H1 (cell line): ENCODE measurements at regions not wholly inside any gene's neighbourhood (a gene's known extent, or its start where the extent isn't known, plus 50 kb on each side); places are given as distances from the start of the nearest gene placed in this dataset.

Experiments used
- CTCF ChIA-PET: fragments of 300-600 bp; sonication (Branson Sonifier 250); formaldehyde crosslinking; loops from one replicate; lab custom pipeline; 2021; ENCODE audit not compliant: partially characterized antibody; lab: Charles Lee
- POLR2A ChIA-PET: fragments of 300-600 bp; sonication (Branson Sonifier 250); formaldehyde crosslinking; loops from one replicate; lab custom pipeline; 2021; ENCODE audit warnings: inconsistent platforms; ENCODE audit not compliant: partially characterized antibody; lab: Charles Lee
- DNase-seq, 2 experiments: peaks; one replicate each; pipeline versions ENCODE4 v3.0.0 to v3.0.0-alpha.2; 2010 to 2022; ENCODE audit warnings: low spot score in 2 of 2, low read depth in 1 of 2, mixed read lengths in 1 of 2
- FAIRE-seq: peaks from 2 replicates; lab custom pipeline; 2011; peaks lifted over from hg19 to GRCh38; lab: Jason Lieb, UNC
- H2AFZ ChIP-seq: 2 replicates; pipeline ENCODE4 v1.8.1; 2012; ENCODE audit warnings: low read length, inconsistent platforms
- H2AK5ac ChIP-seq: 2 replicates; pipeline ENCODE4 v1.6.1; 2013; ENCODE audit warnings: low read depth, low read length
- H2BK120ac ChIP-seq: replicated peaks from 2 replicates; pipeline ENCODE3; 2013; ENCODE audit warnings: low read depth, low read length, inconsistent platforms
- H2BK12ac ChIP-seq: 2 replicates; pipeline ENCODE4 v1.6.1; 2013; ENCODE audit warnings: low read depth, low read length
- H2BK15ac ChIP-seq: 2 replicates; pipeline ENCODE4 v1.6.1; 2013; ENCODE audit warnings: low read length
- H2BK20ac ChIP-seq: 2 replicates; pipeline ENCODE4 v1.6.1; 2013; ENCODE audit warnings: low read length
- H2BK5ac ChIP-seq: 2 replicates; pipeline ENCODE4 v1.6.1; 2013; ENCODE audit warnings: low read depth, low read length
- H3K14ac ChIP-seq: 2 replicates; pipeline ENCODE4 v1.6.1; 2013; ENCODE audit warnings: inconsistent platforms; ENCODE audit not compliant: insufficient read length
- H3K18ac ChIP-seq: 2 replicates; pipeline ENCODE4 v1.6.1; 2013; ENCODE audit warnings: low read length; ENCODE audit errors: extremely low read depth
- H3K23ac ChIP-seq: 2 replicates; pipeline ENCODE4 v1.6.1; 2013; ENCODE audit warnings: inconsistent platforms; ENCODE audit not compliant: insufficient read length
- H3K23me2 ChIP-seq: 2 replicates; pipeline ENCODE4 v1.6.1; 2013; ENCODE audit warnings: low read depth, low read length
- H3K27ac ChIP-seq: 2 replicates; pipeline ENCODE4 v1.6.1; 2011; ENCODE audit warnings: low read depth, low read length, inconsistent platforms
- H3K27me3 ChIP-seq, 4 experiments: replicated peaks in 1 of 4; 1 replicate in 1 of 4; 2 replicates in 3 of 4; pipeline versions ENCODE4 v1.6.1 to v1.8.1; 2011 to 2013; ENCODE audit warnings: low read length in 3 of 4, mild to moderate bottlenecking in 3 of 4, inconsistent platforms in 2 of 4, mixed read lengths in 2 of 4, moderate library complexity in 1 of 4; ENCODE audit not compliant: control insufficient read depth in 3 of 4, insufficient read depth in 3 of 4; ENCODE audit errors: extremely low read depth in 1 of 4
- H3K36me3 ChIP-seq, 4 experiments: 2 replicates each; pipeline versions ENCODE4 v1.6.1 to v1.8.1; 2011 to 2013; ENCODE audit warnings: mild to moderate bottlenecking in 4 of 4, low read length in 3 of 4, moderate library complexity in 2 of 4, control low read depth in 1 of 4, inconsistent platforms in 1 of 4; ENCODE audit not compliant: insufficient read depth in 4 of 4, control insufficient read depth in 2 of 4
- H3K4ac ChIP-seq: replicated peaks from 2 replicates; pipeline ENCODE3; 2013; ENCODE audit warnings: low read length, low read depth, mixed read lengths, inconsistent platforms; ENCODE audit not compliant: insufficient read length
- H3K4me1 ChIP-seq, 4 experiments: replicated peaks in 1 of 4; 1 replicate in 1 of 4; 2 replicates in 3 of 4; pipeline versions ENCODE4 v1.6.1 to v1.8.1; 2011 to 2013; ENCODE audit warnings: low read length in 3 of 4, inconsistent platforms in 2 of 4, mixed read lengths in 1 of 4; ENCODE audit not compliant: insufficient read depth in 4 of 4, control insufficient read depth in 3 of 4
- H3K4me2 ChIP-seq, 2 experiments: 2 replicates each; pipeline versions ENCODE4 v1.6.1 to v1.8.1; 2011 to 2013; ENCODE audit warnings: low read depth in 2 of 2, low read length in 2 of 2, control low read depth in 1 of 2, inconsistent platforms in 1 of 2, mild to moderate bottlenecking in 1 of 2; ENCODE audit not compliant: insufficient read depth in 1 of 2
- H3K4me3 ChIP-seq, 4 experiments: fragments of 200-600, 300-600 bp in 1 of 4; sonication (generic), shearing (Covaris generic), sonication (Bioruptor Twin) in 1 of 4; 2 replicates each; pipeline versions ENCODE4 v1.5.1 to v1.8.1; 2011 to 2016; ENCODE audit warnings: low read length in 4 of 4, low read depth in 3 of 4, control low read depth in 2 of 4, inconsistent platforms in 2 of 4, mild to moderate bottlenecking in 2 of 4, mixed read lengths in 1 of 4, moderate library complexity in 1 of 4; ENCODE audit not compliant: insufficient read depth in 2 of 4; ENCODE audit errors: extremely low read depth in 1 of 4
- H3K56ac ChIP-seq: replicated peaks from 2 replicates; pipeline ENCODE3; 2013; ENCODE audit warnings: low read depth, mild to moderate bottlenecking, mixed read lengths, low read length, inconsistent platforms; ENCODE audit not compliant: insufficient read length
- H3K79me1 ChIP-seq: 2 replicates; pipeline ENCODE4 v1.6.1; 2013; ENCODE audit warnings: low read depth, low read length, control low read depth
- H3K79me2 ChIP-seq, 2 experiments: 2 replicates each; pipeline versions ENCODE4 v1.6.1 to v1.8.1; 2012 to 2013; ENCODE audit warnings: low read length in 2 of 2, mild to moderate bottlenecking in 2 of 2, inconsistent platforms in 1 of 2; ENCODE audit not compliant: insufficient read depth in 2 of 2, control insufficient read depth in 1 of 2
- H3K9ac ChIP-seq, 4 experiments: replicated peaks in 1 of 4; 1 replicate in 1 of 4; 2 replicates in 3 of 4; pipeline versions ENCODE4 v1.6.1 to v1.8.1; 2011 to 2013; ENCODE audit warnings: low read depth in 3 of 4, low read length in 3 of 4, control low read depth in 2 of 4, mild to moderate bottlenecking in 2 of 4, moderate library complexity in 2 of 4, inconsistent platforms in 1 of 4; ENCODE audit errors: extremely low read depth in 1 of 4
- H3K9me3 ChIP-seq, 2 experiments: 2 replicates each; pipeline versions ENCODE4 v1.6.1 to v1.8.1; 2012 to 2013; ENCODE audit warnings: mild to moderate bottlenecking in 2 of 2, moderate library complexity in 2 of 2, control low read depth in 1 of 2, inconsistent platforms in 1 of 2, low read depth in 1 of 2, low read length in 1 of 2, mixed read lengths in 1 of 2; ENCODE audit not compliant: insufficient read depth in 2 of 2
- H4K20me1 ChIP-seq, 2 experiments: replicated peaks in 1 of 2; 2 replicates each; pipeline versions ENCODE3 to v1.8.1; 2011 to 2013; ENCODE audit warnings: inconsistent platforms in 2 of 2, low read length in 2 of 2, mild to moderate bottlenecking in 1 of 2; ENCODE audit not compliant: insufficient read depth in 2 of 2, control insufficient read depth in 1 of 2
- H4K5ac ChIP-seq: 2 replicates; pipeline ENCODE4 v1.6.1; 2013; ENCODE audit warnings: low read length, low read depth, mixed read lengths, inconsistent platforms; ENCODE audit not compliant: insufficient read length
- H4K8ac ChIP-seq: 2 replicates; pipeline ENCODE4 v1.8.0; 2013; ENCODE audit warnings: mild to moderate bottlenecking, moderate library complexity, low read length, inconsistent platforms; ENCODE audit not compliant: insufficient read depth; ENCODE audit errors: extremely low read depth
- H4K91ac ChIP-seq: replicated peaks from 2 replicates; pipeline ENCODE3; 2013; ENCODE audit warnings: low read length, mixed read lengths, inconsistent platforms; ENCODE audit not compliant: insufficient read length
- CBX5 ChIP-seq: fragments of 300-800, 300-1000 bp; sonication (generic); IDR thresholded peaks from 2 replicates; pipeline ENCODE4 v1.7.1; 2016; ENCODE audit warnings: antibody characterized with exemption, low read length, low read depth
- CBX8 ChIP-seq: fragments of 300-800, 300-1000 bp; sonication (generic); IDR thresholded peaks from 2 replicates; pipeline ENCODE4 v1.7.1; 2016; ENCODE audit warnings: low read depth, low read length, borderline replicate concordance
- CEBPB ChIP-seq: IDR thresholded peaks from 2 replicates; pipeline ENCODE4 v1.6.1; 2012; ENCODE audit warnings: low read depth, low read length
- CHD2 ChIP-seq: IDR thresholded peaks from 2 replicates; pipeline ENCODE4 v1.6.1; 2012; ENCODE audit warnings: low read length, improper control_type of control experiment
- HDAC2 ChIP-seq, 2 experiments: fragments of 300-600 bp in 1 of 2; sonication (generic) in 1 of 2; IDR thresholded peaks; 2 replicates each; pipeline ENCODE4 v1.6.1; 2011 to 2012; ENCODE audit warnings: low read depth in 2 of 2, low read length in 2 of 2, mild to moderate bottlenecking in 2 of 2, moderate library complexity in 2 of 2, borderline replicate concordance in 1 of 2, inconsistent platforms in 1 of 2
- KDM4A ChIP-seq: IDR thresholded peaks from one replicate; pipeline ENCODE4 v1.7.1; 2012; ENCODE audit warnings: low read depth, mild to moderate bottlenecking, moderate library complexity, low read length, inconsistent platforms; ENCODE audit not compliant: severe bottlenecking
- NRF1 ChIP-seq: IDR thresholded peaks from 2 replicates; pipeline ENCODE4 v1.6.1; 2011; ENCODE audit warnings: mild to moderate bottlenecking, low read depth, low read length, improper control_type of control experiment
- RXRA ChIP-seq: IDR thresholded peaks from 2 replicates; pipeline ENCODE4 v1.6.1; 2011; ENCODE audit warnings: low read depth, mild to moderate bottlenecking, low read length, moderate library complexity; ENCODE audit not compliant: insufficient read depth
- SIRT6 ChIP-seq: IDR thresholded peaks from one replicate; pipeline ENCODE4 v1.7.1; 2012; ENCODE audit warnings: low read length, inconsistent platforms
- SIX5 ChIP-seq: IDR thresholded peaks from 2 replicates; pipeline ENCODE4 v1.6.1; 2011; ENCODE audit warnings: mild to moderate bottlenecking, low read depth, low read length
- TAF7 ChIP-seq: optimal IDR thresholded peaks from 2 replicates; pipeline ENCODE3; 2011; ENCODE audit warnings: low read depth, mild to moderate bottlenecking, inconsistent platforms, low read length, moderate library complexity, borderline replicate concordance
- WGBS, 2 experiments: shearing (Covaris generic) in 1 of 2; methylation state at CpG; one replicate each; pipeline versions ENCODE4 v1.1.6 to v1.1.7; 2013 to 2015; ENCODE audit warnings: low lambda C conversion rate in 2 of 2, mixed read lengths in 2 of 2, inconsistent platforms in 1 of 2, low coverage in 1 of 2, missing lambda C conversion rate in 1 of 2; ENCODE audit not compliant: insufficient replicate concordance in 2 of 2, insufficient coverage in 1 of 2, insufficient read length in 1 of 2; ENCODE audit errors: extremely low coverage in 1 of 2, missing lambda C conversion rate in 1 of 2; 5-methylcytosine and 5-hydroxymethylcytosine counted together
- TF ChIP-seq, protein P1 (sequence below), 3 experiments: IDR thresholded peaks; 1 replicate in 2 of 3; 2 replicates in 1 of 3; pipeline versions ENCODE4 v1.5.1 to v1.6.1; 2011; ENCODE audit warnings: low read length in 3 of 3, mild to moderate bottlenecking in 3 of 3, inconsistent platforms in 2 of 3, low read depth in 1 of 3, moderate library complexity in 1 of 3; ENCODE audit not compliant: insufficient read depth in 1 of 3; ENCODE audit errors: control extremely low read depth in 1 of 3

- Histone ChIP-seq H3K27ac (no peak overlapping the region), H2BK15ac (no peak overlapping the region), H3K9ac (no peak overlapping the region), H2BK12ac (no peak overlapping the region), H2AFZ (no peak overlapping the region), H3K79me1 (no peaks in the 10 kb centered on the region), H4K20me1 (no peaks in the 10 kb centered on the region), H4K8ac (no peak overlapping the region), H3K4me1 (no peaks in the 10 kb centered on the region), H3K9me3 (0 out of 4 replicates have a peak, but pooled peaks cover 2% of the 10 kb centered on the region in 2 experiments), H3K23me2 (no peaks in the 10 kb centered on the region), H2BK5ac (no peak overlapping the region), H3K4ac (no peak overlapping the region), H3K79me2 (no peaks in the 10 kb centered on the region), H3K4me3 (no peak overlapping the region), H2AK5ac (no peak overlapping the region), H4K5ac (no peak overlapping the region), H2BK120ac (no peak overlapping the region), H3K56ac (no peak overlapping the region), H4K91ac (no peak overlapping the region), H3K36me3 (no peaks in the 10 kb centered on the region), H3K14ac (no peak overlapping the region), H3K23ac (no peak overlapping the region), H3K27me3 (no peaks in the 10 kb centered on the region), H3K4me2 (no peak overlapping the region), H3K18ac (no peak overlapping the region), H2BK20ac (no peak overlapping the region)
- 93% methylated on average over 2 of the region's 2 CpGs; no CpG with 5 or more reads in 1 of the 2 experiments for WGBS, 2 experiments
- ChIA-PET CTCF (interaction anchor here (0.8 kb wide), 1 partner anchor 15 kb away, joined by 3 read pairs; no protein-coding TSS in a partner anchor), POLR2A (no interaction called here)
- FAIRE-seq (no peak), DNase-seq (no peak)
- TF ChIP-seq CBX5: no peak
- TF ChIP-seq, protein P1, sequence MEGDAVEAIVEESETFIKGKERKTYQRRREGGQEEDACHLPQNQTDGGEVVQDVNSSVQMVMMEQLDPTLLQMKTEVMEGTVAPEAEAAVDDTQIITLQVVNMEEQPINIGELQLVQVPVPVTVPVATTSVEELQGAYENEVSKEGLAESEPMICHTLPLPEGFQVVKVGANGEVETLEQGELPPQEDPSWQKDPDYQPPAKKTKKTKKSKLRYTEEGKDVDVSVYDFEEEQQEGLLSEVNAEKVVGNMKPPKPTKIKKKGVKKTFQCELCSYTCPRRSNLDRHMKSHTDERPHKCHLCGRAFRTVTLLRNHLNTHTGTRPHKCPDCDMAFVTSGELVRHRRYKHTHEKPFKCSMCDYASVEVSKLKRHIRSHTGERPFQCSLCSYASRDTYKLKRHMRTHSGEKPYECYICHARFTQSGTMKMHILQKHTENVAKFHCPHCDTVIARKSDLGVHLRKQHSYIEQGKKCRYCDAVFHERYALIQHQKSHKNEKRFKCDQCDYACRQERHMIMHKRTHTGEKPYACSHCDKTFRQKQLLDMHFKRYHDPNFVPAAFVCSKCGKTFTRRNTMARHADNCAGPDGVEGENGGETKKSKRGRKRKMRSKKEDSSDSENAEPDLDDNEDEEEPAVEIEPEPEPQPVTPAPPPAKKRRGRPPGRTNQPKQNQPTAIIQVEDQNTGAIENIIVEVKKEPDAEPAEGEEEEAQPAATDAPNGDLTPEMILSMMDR (IDR thresholded peaks at IDR 0.05; ENCODE audit: control extremely low read depth in 1 of 3, insufficient read depth in 1 of 3, low read depth in 1 of 3, low read length in 3 of 3): no peak
- no peak for TF ChIP-seq CHD2
- no peak for TF ChIP-seq RXRA
- no peak for TF ChIP-seq CBX8
- no peak for TF ChIP-seq NRF1
- TF ChIP-seq SIRT6: no peak
- no peak for TF ChIP-seq TAF7
- TF ChIP-seq KDM4A: no peak
- no peak for TF ChIP-seq CEBPB
- TF ChIP-seq HDAC2 (IDR thresholded peaks at IDR 0.05; ENCODE audit: borderline replicate concordance in 1 of 2, low read depth in 2 of 2, low read length in 2 of 2): no peak
- no peak for TF ChIP-seq SIX5
Observed at GRCh38 chr2:66874411-66874810, 439.5 kb downstream of the MEIS1 start.
